Endothelial cell of umbilical vein (primary cell): ENCODE measurements at regions not wholly inside any gene's neighbourhood (a gene's known extent, or its start where the extent isn't known, plus 50 kb on each side); places are given as distances from the start of the nearest gene placed in this dataset.

Source experiments
- BruUV-seq: library from RNA; stranded (reverse); fragments of 400-500 nt; replicated peaks from 2 replicates; lab custom pipeline; 2021; lab: Mats Ljungman, UMichigan
- CTCF ChIA-PET: fragments of 300-600, 350-600 bp; sonication (Branson Sonifier 250); formaldehyde crosslinking; loops from one replicate; lab custom pipeline; 2021; ENCODE audit warnings: antibody characterized with exemption, inconsistent platforms; lab: Charles Lee
- POLR2A ChIA-PET: fragments of 300-600, 350-600 bp; sonication (Branson Sonifier 250); formaldehyde crosslinking; loops from one replicate; lab custom pipeline; 2021; ENCODE audit warnings: antibody characterized with exemption, inconsistent platforms; lab: Charles Lee
- DNase-seq: peaks from one replicate; pipeline ENCODE4 v3.0.0-alpha.2; 2011; ENCODE audit warnings: low read depth, low spot score
- FAIRE-seq: peaks from 2 replicates; lab custom pipeline; 2011; peaks lifted over from hg19 to GRCh38; lab: Jason Lieb, UNC
- H2AFZ ChIP-seq: 2 replicates; pipeline ENCODE4 v1.6.0; 2012; ENCODE audit warnings: low read depth, low read length, control low read depth, inconsistent platforms
- H3K27ac ChIP-seq: 2 replicates; pipeline ENCODE4 v1.5.1; 2011; ENCODE audit warnings: low read depth, mild to moderate bottlenecking, control low read depth, low read length, moderate library complexity; ENCODE audit not compliant: insufficient read depth
- H3K27me3 ChIP-seq, 2 experiments: 2 replicates each; pipeline versions ENCODE4 v1.6.0 to v1.6.1; 2011; ENCODE audit warnings: low read length in 2 of 2, mixed read lengths in 1 of 2; ENCODE audit not compliant: control insufficient read depth in 2 of 2, insufficient read depth in 2 of 2
- H3K36me3 ChIP-seq, 2 experiments: 2 replicates in 1 of 2; 3 replicates in 1 of 2; pipeline ENCODE4 v1.5.1; 2011; ENCODE audit warnings: low read length in 2 of 2, mild to moderate bottlenecking in 1 of 2, moderate library complexity in 1 of 2; ENCODE audit not compliant: control insufficient read depth in 2 of 2, insufficient read depth in 2 of 2; ENCODE audit errors: extremely low read depth in 1 of 2
- H3K4me1 ChIP-seq: 3 replicates; pipeline ENCODE4 v1.5.1; 2011; ENCODE audit warnings: mild to moderate bottlenecking, low read length; ENCODE audit not compliant: control insufficient read depth, insufficient read depth; ENCODE audit errors: extremely low read depth
- H3K4me2 ChIP-seq: 2 replicates; pipeline ENCODE4 v1.6.1; 2011; ENCODE audit warnings: low read length, control low read depth, mixed read lengths; ENCODE audit not compliant: insufficient read depth
- H3K4me3 ChIP-seq, 3 experiments: fragments of 200-600 bp in 1 of 3; sonication (generic), shearing (Covaris generic) in 1 of 3; replicated peaks in 1 of 3; 2 replicates each; pipeline ENCODE4 v1.5.1; 2011 to 2016; ENCODE audit warnings: control low read depth in 3 of 3, low read length in 3 of 3, mild to moderate bottlenecking in 2 of 3, inconsistent platforms in 1 of 3, low read depth in 1 of 3, moderate library complexity in 1 of 3; ENCODE audit not compliant: insufficient read depth in 1 of 3
- H3K79me2 ChIP-seq: 2 replicates; pipeline ENCODE4 v1.6.0; 2012; ENCODE audit warnings: low read length, inconsistent platforms; ENCODE audit not compliant: control insufficient read depth, insufficient read depth
- H3K9ac ChIP-seq: replicated peaks from 2 replicates; pipeline ENCODE3; 2011; ENCODE audit warnings: low read length, control low read depth; ENCODE audit not compliant: insufficient read depth; ENCODE audit errors: extremely low read depth
- H3K9me1 ChIP-seq: replicated peaks from 3 replicates; pipeline ENCODE4 v1.6.0; 2011; ENCODE audit warnings: mild to moderate bottlenecking, low read length; ENCODE audit not compliant: control insufficient read depth, insufficient read depth; ENCODE audit errors: extremely low read depth
- H3K9me3 ChIP-seq: replicated peaks from 2 replicates; pipeline ENCODE4 v1.5.1; 2012; ENCODE audit warnings: low read length, inconsistent platforms; ENCODE audit not compliant: control insufficient read depth, insufficient read depth
- H4K20me1 ChIP-seq: replicated peaks from 2 replicates; pipeline ENCODE3; 2011; ENCODE audit warnings: mild to moderate bottlenecking, low read length; ENCODE audit not compliant: control insufficient read depth, insufficient read depth; ENCODE audit errors: extremely low read depth
- EZH2 ChIP-seq: IDR thresholded peaks from 2 replicates; pipeline ENCODE4 v1.6.1; 2012; ENCODE audit warnings: borderline replicate concordance, low read depth, mild to moderate bottlenecking, moderate library complexity, low read length, inconsistent platforms; ENCODE audit not compliant: severe bottlenecking
- FOS ChIP-seq: IDR thresholded peaks from 2 replicates; pipeline ENCODE4 v1.6.1; 2011; ENCODE audit warnings: mild to moderate bottlenecking, low read length, moderate library complexity, borderline replicate concordance; ENCODE audit not compliant: insufficient read depth
- JUN ChIP-seq: IDR thresholded peaks from 2 replicates; pipeline ENCODE4 v1.6.1; 2011; ENCODE audit warnings: borderline replicate concordance, low read depth; ENCODE audit not compliant: insufficient read length, insufficient read depth
- MYC ChIP-seq: IDR thresholded peaks from one replicate; pipeline ENCODE4 v1.6.1; 2011; ENCODE audit warnings: mild to moderate bottlenecking, low read depth, low read length
- POLR2A ChIP-seq: IDR thresholded peaks from 2 replicates; pipeline ENCODE4 v1.6.1; 2012; ENCODE audit warnings: low read depth, mild to moderate bottlenecking, control low read depth, low read length
- POLR2AphosphoS5 ChIP-seq: IDR thresholded peaks from 2 replicates; pipeline ENCODE4 v1.6.1; 2012; ENCODE audit warnings: low read depth, mild to moderate bottlenecking, control low read depth, low read length, moderate library complexity; ENCODE audit not compliant: insufficient read depth
- dilution Hi-C: fragments of 300-500 bp; cut with MboI; formaldehyde crosslinking; loops from one replicate; pipeline ENCODE4 v1.15.0; 2019; ENCODE audit warnings: low sequenced_read_pairs; ENCODE audit not compliant: extremely low pct_ligation_motif_present
- intact Hi-C: fragments of 100-400 bp; cut with micrococcal nuclease; formaldehyde crosslinking; loops from one replicate; pipeline ENCODE4 v1.10.0; 2022
- TF ChIP-seq, protein P1 (sequence below), 2 donors: IDR thresholded peaks; 1 replicate in 1 of 2; 2 replicates in 1 of 2; pipeline ENCODE4 v1.5.1; 2011; ENCODE audit warnings: low read length in 2 of 2, mild to moderate bottlenecking in 2 of 2, moderate library complexity in 2 of 2, control low read depth in 1 of 2, inconsistent platforms in 1 of 2, low read depth in 1 of 2; ENCODE audit not compliant: insufficient read depth in 1 of 2; ENCODE audit errors: extremely low read depth in 1 of 2

DNA sequence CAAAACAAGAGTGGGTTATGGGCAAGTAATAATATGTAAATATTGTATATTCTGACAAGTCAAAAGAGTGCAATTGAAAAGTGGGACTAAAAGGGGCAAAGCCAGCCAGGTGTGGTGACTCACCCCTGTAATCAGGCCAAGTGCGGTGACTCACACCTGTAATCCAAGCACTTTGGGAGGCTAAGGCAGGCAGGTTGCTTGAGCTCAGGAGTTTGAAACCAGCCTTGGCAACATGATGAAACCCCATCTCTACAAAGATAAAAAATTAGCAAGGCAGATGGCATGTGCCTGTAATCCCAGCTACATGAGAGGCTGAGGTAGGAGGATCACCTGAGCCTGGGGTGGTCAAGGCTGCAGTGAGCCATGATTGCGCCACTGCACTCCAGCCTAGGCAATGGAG, 304.0 kb downstream of the HHIPL2 start:
- Histone ChIP-seq H3K9me1 (no peaks in the 10 kb centered on the region), H3K27ac (no peak overlapping the region), H3K4me2 (no peak overlapping the region), H3K36me3 (no peaks in the 10 kb centered on the region), H3K9ac (no peak overlapping the region), H4K20me1 (no peaks in the 10 kb centered on the region), H2AFZ (no peak overlapping the region), H3K27me3 (no peaks in the 10 kb centered on the region), H3K4me3 (no peak overlapping the region), H3K4me1 (no peaks in the 10 kb centered on the region), H3K79me2 (no peaks in the 10 kb centered on the region), H3K9me3 (no peaks in the 10 kb centered on the region)
- intact Hi-C loops (no loop called here), dilution Hi-C loops (no loop called here)
- ChIA-PET POLR2A (no interaction called here), CTCF (no interaction called here)
- FAIRE-seq (no peak), DNase-seq (no peak)
- BruUV-seq, result no TSS peak
- TF ChIP-seq JUN, result peak; percentile 29
- no peak for TF ChIP-seq FOS
- no peak for TF ChIP-seq POLR2A

DNA sequence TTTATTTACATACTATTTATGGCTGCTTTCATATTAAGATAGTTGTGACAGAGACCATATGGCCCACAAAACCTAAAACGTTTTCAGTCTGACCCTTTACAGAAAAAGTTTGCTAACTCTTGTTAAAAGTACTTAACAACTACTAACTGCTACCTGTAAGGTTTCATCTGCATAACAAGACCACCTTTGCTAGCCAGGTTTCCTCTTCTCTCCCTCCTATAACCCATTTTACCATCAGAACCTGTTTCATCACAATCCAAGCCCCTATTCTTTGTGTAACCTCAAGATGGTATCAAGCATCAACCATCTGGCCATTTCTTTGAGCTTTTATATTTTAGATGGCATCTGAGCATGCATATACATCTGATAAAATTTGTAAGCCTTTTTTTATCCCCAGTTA, 305.4 kb downstream of the HHIPL2 start:
- TF ChIP-seq, protein P1, sequence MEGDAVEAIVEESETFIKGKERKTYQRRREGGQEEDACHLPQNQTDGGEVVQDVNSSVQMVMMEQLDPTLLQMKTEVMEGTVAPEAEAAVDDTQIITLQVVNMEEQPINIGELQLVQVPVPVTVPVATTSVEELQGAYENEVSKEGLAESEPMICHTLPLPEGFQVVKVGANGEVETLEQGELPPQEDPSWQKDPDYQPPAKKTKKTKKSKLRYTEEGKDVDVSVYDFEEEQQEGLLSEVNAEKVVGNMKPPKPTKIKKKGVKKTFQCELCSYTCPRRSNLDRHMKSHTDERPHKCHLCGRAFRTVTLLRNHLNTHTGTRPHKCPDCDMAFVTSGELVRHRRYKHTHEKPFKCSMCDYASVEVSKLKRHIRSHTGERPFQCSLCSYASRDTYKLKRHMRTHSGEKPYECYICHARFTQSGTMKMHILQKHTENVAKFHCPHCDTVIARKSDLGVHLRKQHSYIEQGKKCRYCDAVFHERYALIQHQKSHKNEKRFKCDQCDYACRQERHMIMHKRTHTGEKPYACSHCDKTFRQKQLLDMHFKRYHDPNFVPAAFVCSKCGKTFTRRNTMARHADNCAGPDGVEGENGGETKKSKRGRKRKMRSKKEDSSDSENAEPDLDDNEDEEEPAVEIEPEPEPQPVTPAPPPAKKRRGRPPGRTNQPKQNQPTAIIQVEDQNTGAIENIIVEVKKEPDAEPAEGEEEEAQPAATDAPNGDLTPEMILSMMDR (IDR thresholded peaks at IDR 0.05; ENCODE audit: extremely low read depth in 1 of 2, insufficient read depth in 1 of 2, low read depth in 1 of 2, low read length in 2 of 2), result no peak
- TF ChIP-seq MYC (no peak), POLR2AphosphoS5 (no peak), JUN (no peak), EZH2 (no peak)
- ChIA-PET CTCF (no interaction called here), POLR2A (no interaction called here)
- Histone ChIP-seq H3K79me2 (no peaks in the 10 kb centered on the region), H3K9me3 (no peaks in the 10 kb centered on the region), H3K4me3 (no peak overlapping the region), H3K9me1 (no peaks in the 10 kb centered on the region), H3K9ac (no peak overlapping the region), H3K27ac (no peak overlapping the region), H2AFZ (no peak overlapping the region), H3K27me3 (no peaks in the 10 kb centered on the region), H4K20me1 (no peaks in the 10 kb centered on the region), H3K36me3 (no peaks in the 10 kb centered on the region), H3K4me1 (no peaks in the 10 kb centered on the region), H3K4me2 (no peak overlapping the region)
- dilution Hi-C loops, result no loop called here
- no TSS peak for BruUV-seq
- intact Hi-C loops, result no loop called here
- no peak for FAIRE-seq
- no peak for DNase-seq
